ENCODE measurements at regions not wholly inside any gene's neighbourhood (a gene's known extent, or its start where the extent isn't known, plus 50 kb on each side); places are given as distances from the start of the nearest gene placed in this dataset.
"Not testable (repeated sequence)": the region's sequence is repeated elsewhere in the genome, so short reads cannot be mapped to it uniquely, and the experiment has no call there.

- Mint-ChIP-seq H3K9me3 (no peaks in the 10 kb centered on the region), H3K27me3 (no peaks in the 10 kb centered on the region)
Observed at GRCh38 chr15:39025321-39025720, 460.7 kb upstream of the RASGRP1 start.

GRCh38 chr15:39025881-39026280 is 461.3 kb upstream of the RASGRP1 start:
- H3K4me3 Mint-ChIP-seq = no peak overlapping the region
- intact Hi-C loops (cut with micrococcal nuclease) = no loop called here
- H3K27ac Mint-ChIP-seq = no peak overlapping the region
- no peaks in the 10 kb centered on the region for H3K36me3 Mint-ChIP-seq (ENCODE audit: low read depth)
- H3K4me1 Mint-ChIP-seq (ENCODE audit: low read depth) = no peaks in the 10 kb centered on the region
- H3K9me3 Mint-ChIP-seq = no peaks in the 10 kb centered on the region
- no peaks in the 10 kb centered on the region for H3K27me3 Mint-ChIP-seq

More at GRCh38 chr15:39025321-39025720, 460.7 kb upstream of the RASGRP1 start:
- H3K36me3 Mint-ChIP-seq (ENCODE audit: low read depth) = no peaks in the 10 kb centered on the region
- H3K27ac Mint-ChIP-seq = no peak overlapping the region
- H3K4me3 Mint-ChIP-seq = no peak overlapping the region
- intact Hi-C loops (cut with micrococcal nuclease) = no loop called here
- H3K4me1 Mint-ChIP-seq (ENCODE audit: low read depth) = no peaks in the 10 kb centered on the region

GRCh38 chr15:39028069-39028468 is 463.5 kb upstream of the RASGRP1 start:
- H3K4me3 Mint-ChIP-seq = no peak overlapping the region
- no peaks in the 10 kb centered on the region for H3K9me3 Mint-ChIP-seq
- no peaks in the 10 kb centered on the region for H3K27me3 Mint-ChIP-seq

GRCh38 chr15:39029741-39030140 is 465.1 kb upstream of the RASGRP1 start:
- Mint-ChIP-seq H3K27me3 (no peaks in the 10 kb centered on the region), H3K4me1 (ENCODE audit: low read depth) (no peaks in the 10 kb centered on the region), H3K4me3 (no peak overlapping the region), H3K27ac (no peak overlapping the region), H3K9me3 (no peaks in the 10 kb centered on the region), H3K36me3 (ENCODE audit: low read depth) (no peaks in the 10 kb centered on the region)
- intact Hi-C loops (cut with micrococcal nuclease) = no loop called here

More at GRCh38 chr15:39028069-39028468, 463.5 kb upstream of the RASGRP1 start:
- Mint-ChIP-seq H3K4me1 (ENCODE audit: low read depth) (no peaks in the 10 kb centered on the region), H3K27ac (no peak overlapping the region), H3K36me3 (ENCODE audit: low read depth) (no peaks in the 10 kb centered on the region)
- intact Hi-C loops (cut with micrococcal nuclease) = no loop called here

GRCh38 chr15:39030291-39031070 is 465.9 kb upstream of the RASGRP1 start:
- H3K27ac Mint-ChIP-seq = no peak overlapping the region
- no peaks in the 10 kb centered on the region for H3K4me1 Mint-ChIP-seq (ENCODE audit: low read depth)
- intact Hi-C loops (cut with micrococcal nuclease) = no loop called here
- H3K4me3 Mint-ChIP-seq = no peak overlapping the region
- no peaks in the 10 kb centered on the region for H3K27me3 Mint-ChIP-seq
- H3K9me3 Mint-ChIP-seq = no peaks in the 10 kb centered on the region
- no peaks in the 10 kb centered on the region for H3K36me3 Mint-ChIP-seq (ENCODE audit: low read depth)

GRCh38 chr15:39031596-39031995 is 467.0 kb upstream of the RASGRP1 start:
- Mint-ChIP-seq H3K36me3 (ENCODE audit: low read depth) (no peaks in the 10 kb centered on the region), H3K27ac (no peak overlapping the region), H3K4me3 (no peak overlapping the region), H3K9me3 (no peaks in the 10 kb centered on the region), H3K27me3 (no peaks in the 10 kb centered on the region), H3K4me1 (ENCODE audit: low read depth) (no peaks in the 10 kb centered on the region)
- intact Hi-C loops (cut with micrococcal nuclease) = no loop called here

- no peaks in the 10 kb centered on the region for H3K27me3 Mint-ChIP-seq
- intact Hi-C loops (cut with micrococcal nuclease) = no loop called here
- no peak overlapping the region for H3K27ac Mint-ChIP-seq
- no peaks in the 10 kb centered on the region for H3K4me1 Mint-ChIP-seq (ENCODE audit: low read depth)
- no peak overlapping the region for H3K4me3 Mint-ChIP-seq
- no peaks in the 10 kb centered on the region for H3K36me3 Mint-ChIP-seq (ENCODE audit: low read depth)
- H3K9me3 Mint-ChIP-seq = no peaks in the 10 kb centered on the region
Observed at GRCh38 chr15:39034816-39035215, 470.2 kb upstream of the RASGRP1 start.

- H3K27me3 Mint-ChIP-seq; H3K4me1 Mint-ChIP-seq (ENCODE audit: low read depth); H3K36me3 Mint-ChIP-seq (ENCODE audit: low read depth); H3K4me3 Mint-ChIP-seq; H3K9me3 Mint-ChIP-seq; H3K27ac Mint-ChIP-seq; intact Hi-C loops (cut with micrococcal nuclease): not testable (repeated sequence)
Observed at GRCh38 chr15:39037611-39038010, 473.0 kb upstream of the RASGRP1 start.

GRCh38 chr15:39040861-39041260 is 476.2 kb upstream of the RASGRP1 start:
- Mint-ChIP-seq H3K27ac (no peak overlapping the region), H3K4me3 (no peak overlapping the region), H3K36me3 (ENCODE audit: low read depth) (no peaks in the 10 kb centered on the region), H3K27me3 (no peaks in the 10 kb centered on the region), H3K4me1 (ENCODE audit: low read depth) (no peaks in the 10 kb centered on the region), H3K9me3 (no peaks in the 10 kb centered on the region)
- intact Hi-C loops (cut with micrococcal nuclease) = no loop called here

- Mint-ChIP-seq H3K36me3 (ENCODE audit: low read depth) (no peaks in the 10 kb centered on the region), H3K9me3 (no peaks in the 10 kb centered on the region), H3K27ac (no peak overlapping the region), H3K27me3 (no peaks in the 10 kb centered on the region), H3K4me1 (ENCODE audit: low read depth) (no peaks in the 10 kb centered on the region), H3K4me3 (no peak overlapping the region)
- intact Hi-C loops (cut with micrococcal nuclease) = no loop called here
Observed at GRCh38 chr15:39041979-39042495, 477.4 kb upstream of the RASGRP1 start.

- Mint-ChIP-seq H3K27me3 (no peaks in the 10 kb centered on the region), H3K27ac (no peak overlapping the region), H3K4me3 (no peak overlapping the region), H3K36me3 (ENCODE audit: low read depth) (no peaks in the 10 kb centered on the region), H3K4me1 (ENCODE audit: low read depth) (no peaks in the 10 kb centered on the region), H3K9me3 (peaks cover 22% of the 10 kb centered on the region)
- intact Hi-C loops (cut with micrococcal nuclease) = no loop called here
Observed at GRCh38 chr15:39051626-39052322, 487.2 kb upstream of the RASGRP1 start.

GRCh38 chr15:39052323-39052705 is 487.7 kb upstream of the RASGRP1 start:
- H3K9me3 Mint-ChIP-seq = peaks cover 22% of the 10 kb centered on the region
- H3K36me3 Mint-ChIP-seq (ENCODE audit: low read depth) = no peaks in the 10 kb centered on the region
- intact Hi-C loops (cut with micrococcal nuclease) = no loop called here
- no peak overlapping the region for H3K4me3 Mint-ChIP-seq
- no peak overlapping the region for H3K27ac Mint-ChIP-seq
- H3K4me1 Mint-ChIP-seq (ENCODE audit: low read depth) = no peaks in the 10 kb centered on the region
- no peaks in the 10 kb centered on the region for H3K27me3 Mint-ChIP-seq

GRCh38 chr15:39053480-39053879 is 488.9 kb upstream of the RASGRP1 start:
- H3K4me1 Mint-ChIP-seq (ENCODE audit: low read depth) = no peaks in the 10 kb centered on the region
- no peak overlapping the region for H3K4me3 Mint-ChIP-seq
- intact Hi-C loops (cut with micrococcal nuclease) = no loop called here
- no peaks in the 10 kb centered on the region for H3K36me3 Mint-ChIP-seq (ENCODE audit: low read depth)
- no peaks in the 10 kb centered on the region for H3K27me3 Mint-ChIP-seq
- no peak overlapping the region for H3K27ac Mint-ChIP-seq
- H3K9me3 Mint-ChIP-seq = peaks cover 22% of the 10 kb centered on the region

- Mint-ChIP-seq H3K27ac (no peak overlapping the region), H3K27me3 (no peaks in the 10 kb centered on the region), H3K36me3 (ENCODE audit: low read depth) (no peaks in the 10 kb centered on the region), H3K4me1 (ENCODE audit: low read depth) (no peaks in the 10 kb centered on the region), H3K9me3 (peaks cover 16% of the 10 kb centered on the region), H3K4me3 (no peak overlapping the region)
- intact Hi-C loops (cut with micrococcal nuclease) = no loop called here
Observed at GRCh38 chr15:39054128-39054732, 489.6 kb upstream of the RASGRP1 start.

All from dendritic cell treated with granulocyte-macrophage colony-stimulating factor and Interleukin-4, amounts not matched to agents 40 ng/mL and 50 ng/mL, for 4 days (primary cell).